ENCODE measurements at regions not wholly inside any gene's neighbourhood (a gene's known extent, or its start where the extent isn't known, plus 50 kb on each side); places are given as distances from the start of the nearest gene placed in this dataset.

GRCh38 chr6:137299681-137300080 is 80.5 kb upstream of the IFNGR1 start:
- TF ChIP-seq CTCF (conservative IDR thresholded peaks at IDR 0.05; ENCODE audit: low read depth, low read length), result no peak
- no peak for TF ChIP-seq EZH2 (IDR thresholded peaks at IDR 0.05; ENCODE audit: borderline replicate concordance, low read depth, low read length, poor library complexity, severe bottlenecking)
